Keratinocyte (primary cell): ENCODE measurements at regions not wholly inside any gene's neighbourhood (a gene's known extent, or its start where the extent isn't known, plus 50 kb on each side); places are given as distances from the start of the nearest gene placed in this dataset.

Experiments used
- DNase-seq: peaks from one replicate; pipeline ENCODE4 v3.0.0-alpha.2; 2011; ENCODE audit warnings: low read depth, missing footprints, low spot score
- FAIRE-seq: peaks from 2 replicates; lab custom pipeline; 2011; peaks lifted over from hg19 to GRCh38; lab: Jason Lieb, UNC
- H2AFZ ChIP-seq: 2 replicates; pipeline ENCODE4 v1.6.0; 2012; ENCODE audit warnings: low read length, control low read depth, inconsistent platforms; ENCODE audit not compliant: control insufficient read depth
- H3K27ac ChIP-seq: 2 replicates; pipeline ENCODE4 v1.5.1; 2011; ENCODE audit warnings: low read length; ENCODE audit not compliant: control insufficient read depth, insufficient read depth
- H3K27me3 ChIP-seq: 3 replicates; pipeline ENCODE4 v1.6.0; 2011; ENCODE audit warnings: low read length; ENCODE audit not compliant: control insufficient read depth, insufficient read depth; ENCODE audit errors: extremely low read depth
- H3K36me3 ChIP-seq, 2 experiments: 2 replicates in 1 of 2; 3 replicates in 1 of 2; pipeline ENCODE4 v1.5.1; 2011; ENCODE audit warnings: low read length in 2 of 2, mild to moderate bottlenecking in 1 of 2; ENCODE audit not compliant: control insufficient read depth in 2 of 2, insufficient read depth in 2 of 2; ENCODE audit errors: extremely low read depth in 1 of 2
- H3K4me1 ChIP-seq: 3 replicates; pipeline ENCODE4 v1.5.1; 2011; ENCODE audit warnings: low read length; ENCODE audit not compliant: control insufficient read depth, insufficient read depth; ENCODE audit errors: extremely low read depth
- H3K4me2 ChIP-seq: 3 replicates; pipeline ENCODE4 v1.6.0; 2011; ENCODE audit warnings: low read depth, low read length; ENCODE audit not compliant: control insufficient read depth, insufficient read depth; ENCODE audit errors: extremely low read depth
- H3K4me3 ChIP-seq, 3 experiments: fragments of 200-600 bp in 1 of 3; sonication (generic) in 1 of 3; 2 replicates in 2 of 3; 3 replicates in 1 of 3; pipeline ENCODE4 v1.5.1; 2011 to 2016; ENCODE audit warnings: low read length in 3 of 3, mild to moderate bottlenecking in 3 of 3, control low read depth in 2 of 3, inconsistent platforms in 1 of 3, low read depth in 1 of 3, mixed read lengths in 1 of 3, mixed run types in 1 of 3, moderate library complexity in 1 of 3; ENCODE audit not compliant: control insufficient read depth in 2 of 3, insufficient read depth in 2 of 3; ENCODE audit errors: extremely low read depth in 1 of 3
- H3K79me2 ChIP-seq: 2 replicates; pipeline ENCODE4 v1.6.0; 2012; ENCODE audit warnings: low read length; ENCODE audit not compliant: control insufficient read depth, insufficient read depth
- H3K9ac ChIP-seq: 3 replicates; pipeline ENCODE4 v1.6.0; 2011; ENCODE audit warnings: low read length; ENCODE audit not compliant: control insufficient read depth, insufficient read depth; ENCODE audit errors: extremely low read depth
- H3K9me1 ChIP-seq: 3 replicates; pipeline ENCODE4 v1.6.0; 2011; ENCODE audit warnings: low read length; ENCODE audit not compliant: control insufficient read depth, insufficient read depth; ENCODE audit errors: extremely low read depth
- H3K9me3 ChIP-seq: 2 replicates; pipeline ENCODE4 v1.5.1; 2012; ENCODE audit warnings: low read depth, low read length; ENCODE audit not compliant: control insufficient read depth
- H4K20me1 ChIP-seq: 3 replicates; pipeline ENCODE4 v1.6.0; 2011; ENCODE audit warnings: low read length; ENCODE audit not compliant: control insufficient read depth, insufficient read depth; ENCODE audit errors: extremely low read depth
- CTCF ChIP-seq, 3 experiments: IDR thresholded peaks in 1 of 3; conservative IDR thresholded peaks in 1 of 3; optimal IDR thresholded peaks in 1 of 3; 2 replicates in 2 of 3; 3 replicates in 1 of 3; pipeline versions ENCODE3 to v1.5.1; 2011; ENCODE audit warnings: low read length in 3 of 3, mild to moderate bottlenecking in 3 of 3, moderate library complexity in 2 of 3, control low read depth in 1 of 3, inconsistent platforms in 1 of 3; ENCODE audit not compliant: insufficient read depth in 2 of 3; ENCODE audit errors: extremely low read depth in 1 of 3
- EZH2 ChIP-seq: IDR thresholded peaks from one replicate; pipeline ENCODE4 v1.6.1; 2012; ENCODE audit warnings: inconsistent platforms, mild to moderate bottlenecking, low read length, moderate library complexity
- dilution Hi-C: fragments of 300-500 bp; cut with MboI; formaldehyde crosslinking; loops from one replicate; pipeline ENCODE4 v1.7.0; 2020; ENCODE audit warnings: low sequenced_read_pairs; ENCODE audit not compliant: extremely low pct_ligation_motif_present

GRCh38 chr5:169356181-169356580, 55.2 kb upstream of the SLIT3 start:
- no peak for TF ChIP-seq EZH2
- no peak for TF ChIP-seq CTCF (optimal IDR thresholded peaks at IDR 0.05 in 1 of 3, IDR thresholded peaks at IDR 0.05 in 1 of 3, conservative IDR thresholded peaks at IDR 0.05 in 1 of 3; ENCODE audit: extremely low read depth in 1 of 3, insufficient read depth in 2 of 3, low read length in 3 of 3)
- no peaks in the 10 kb centered on the region for H3K27me3 ChIP-seq
- H2AFZ ChIP-seq: peak overlapping the region; percentile 70
- H3K79me2 ChIP-seq: no peaks in the 10 kb centered on the region
- H3K9ac ChIP-seq: no peak overlapping the region
- no peaks in the 10 kb centered on the region for H3K9me3 ChIP-seq
- H3K9me1 ChIP-seq: no peaks in the 10 kb centered on the region
- no peaks in the 10 kb centered on the region for H4K20me1 ChIP-seq
- H3K4me1 ChIP-seq: peaks cover 42% of the 10 kb centered on the region
- FAIRE-seq (peak; percentile 77), DNase-seq (no peak)
- H3K36me3 ChIP-seq: no peaks in the 10 kb centered on the region
- dilution Hi-C loops: no loop called here
- peak overlapping the region; percentile 50 for H3K27ac ChIP-seq
- no peak overlapping the region for H3K4me3 ChIP-seq
- H3K4me2 ChIP-seq: peak overlapping the region; percentile 50

- no peaks in the 10 kb centered on the region for H3K9me3 ChIP-seq
- H3K9me1 ChIP-seq: no peaks in the 10 kb centered on the region
- no peak overlapping the region for H2AFZ ChIP-seq
- peak; percentile 41 for FAIRE-seq
- H3K4me2 ChIP-seq: peak overlapping the region; percentile 33
- H3K4me3 ChIP-seq: peak overlapping the region in 1 of 3 experiments; percentile 11
- H3K27ac ChIP-seq: peak overlapping the region; percentile 75
- TF ChIP-seq CTCF (optimal IDR thresholded peaks at IDR 0.05 in 1 of 3, IDR thresholded peaks at IDR 0.05 in 1 of 3, conservative IDR thresholded peaks at IDR 0.05 in 1 of 3; ENCODE audit: extremely low read depth in 1 of 3, insufficient read depth in 2 of 3, low read length in 3 of 3): no peak
- TF ChIP-seq EZH2: no peak
- no peaks in the 10 kb centered on the region for H4K20me1 ChIP-seq
- no peaks in the 10 kb centered on the region for H3K79me2 ChIP-seq
- H3K9ac ChIP-seq: peak overlapping the region; percentile 24
- peaks cover 54% of the 10 kb centered on the region for H3K4me1 ChIP-seq
- no peaks in the 10 kb centered on the region for H3K27me3 ChIP-seq
- DNase-seq: no peak
- dilution Hi-C loops: no loop called here
- H3K36me3 ChIP-seq: no peaks in the 10 kb centered on the region
Measured at GRCh38 chr5:169354921-169355320, 54.0 kb upstream of the SLIT3 start.
